ENCODE measurements at regions not wholly inside any gene's neighbourhood (a gene's known extent, or its start where the extent isn't known, plus 50 kb on each side); places are given as distances from the start of the nearest gene placed in this dataset.

DNA sequence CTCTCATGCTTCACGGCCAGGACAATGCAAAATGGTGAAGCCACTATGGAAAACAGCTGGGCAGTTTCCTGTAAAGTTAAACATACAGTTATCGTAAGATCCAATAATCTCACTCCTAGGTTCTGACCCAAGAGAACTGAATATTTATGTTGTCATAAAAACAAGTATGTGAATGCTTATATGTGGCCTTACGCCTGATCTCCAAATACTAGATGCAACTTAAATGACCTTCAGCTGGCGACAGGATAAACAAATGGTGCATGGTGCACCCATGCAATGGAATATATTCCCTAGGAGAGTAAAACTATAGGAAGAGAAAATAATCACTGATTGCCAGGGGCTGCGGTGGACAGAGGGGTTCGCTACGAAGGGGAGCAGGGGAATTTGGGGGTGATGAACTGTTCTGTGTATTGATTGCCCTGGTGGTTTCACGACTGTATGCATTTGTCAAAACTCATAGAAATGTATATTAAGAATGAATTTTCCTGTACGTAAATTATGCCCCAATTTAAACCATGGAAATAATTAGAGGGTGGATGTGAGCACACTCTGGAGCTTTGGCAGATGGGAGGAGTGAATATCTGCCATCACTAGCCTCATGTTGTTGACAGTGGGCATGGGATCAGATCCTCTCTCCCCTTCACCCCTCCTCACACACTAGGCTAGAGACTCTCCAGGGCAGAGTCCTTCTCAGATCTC lies 100.8 kb upstream of the MYCN start:
- DNase-seq (ENCODE audit: extremely low read depth, low read depth), result no peak
- H3K4me3 ChIP-seq (replicated peaks; ENCODE audit: low read depth, low read length), result no peak overlapping the region
- TF ChIP-seq, protein P1, sequence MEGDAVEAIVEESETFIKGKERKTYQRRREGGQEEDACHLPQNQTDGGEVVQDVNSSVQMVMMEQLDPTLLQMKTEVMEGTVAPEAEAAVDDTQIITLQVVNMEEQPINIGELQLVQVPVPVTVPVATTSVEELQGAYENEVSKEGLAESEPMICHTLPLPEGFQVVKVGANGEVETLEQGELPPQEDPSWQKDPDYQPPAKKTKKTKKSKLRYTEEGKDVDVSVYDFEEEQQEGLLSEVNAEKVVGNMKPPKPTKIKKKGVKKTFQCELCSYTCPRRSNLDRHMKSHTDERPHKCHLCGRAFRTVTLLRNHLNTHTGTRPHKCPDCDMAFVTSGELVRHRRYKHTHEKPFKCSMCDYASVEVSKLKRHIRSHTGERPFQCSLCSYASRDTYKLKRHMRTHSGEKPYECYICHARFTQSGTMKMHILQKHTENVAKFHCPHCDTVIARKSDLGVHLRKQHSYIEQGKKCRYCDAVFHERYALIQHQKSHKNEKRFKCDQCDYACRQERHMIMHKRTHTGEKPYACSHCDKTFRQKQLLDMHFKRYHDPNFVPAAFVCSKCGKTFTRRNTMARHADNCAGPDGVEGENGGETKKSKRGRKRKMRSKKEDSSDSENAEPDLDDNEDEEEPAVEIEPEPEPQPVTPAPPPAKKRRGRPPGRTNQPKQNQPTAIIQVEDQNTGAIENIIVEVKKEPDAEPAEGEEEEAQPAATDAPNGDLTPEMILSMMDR (IDR thresholded peaks at IDR 0.05; ENCODE audit: low read depth, low read length, missing control alignments), result no peak

DNA sequence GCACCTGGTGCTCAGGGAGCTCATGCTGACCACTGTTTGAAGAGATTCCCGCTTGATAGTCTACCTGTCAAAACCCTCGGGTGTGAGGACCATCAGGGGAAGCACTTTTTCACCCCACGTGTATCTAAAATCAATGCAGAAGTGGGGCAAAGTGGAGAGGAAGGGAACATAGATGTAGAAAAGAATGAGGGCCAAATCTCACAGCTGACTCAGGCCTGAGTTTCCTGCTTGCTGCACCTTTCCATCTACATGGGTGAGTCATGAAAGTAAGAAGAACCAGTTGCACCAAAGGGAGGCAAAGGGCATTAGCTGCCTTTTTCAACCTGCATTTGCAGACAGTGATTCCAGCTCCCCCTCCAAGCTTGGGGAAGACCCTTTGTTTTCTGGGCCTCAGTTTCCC lies 100.2 kb upstream of the MYCN start:
- DNase-seq (ENCODE audit: extremely low read depth, low read depth), result no peak
- TF ChIP-seq, protein P1 (IDR thresholded peaks at IDR 0.05; ENCODE audit: low read depth, low read length, missing control alignments), result no peak
- no peak overlapping the region for H3K4me3 ChIP-seq (replicated peaks; ENCODE audit: low read depth, low read length)

DNA sequence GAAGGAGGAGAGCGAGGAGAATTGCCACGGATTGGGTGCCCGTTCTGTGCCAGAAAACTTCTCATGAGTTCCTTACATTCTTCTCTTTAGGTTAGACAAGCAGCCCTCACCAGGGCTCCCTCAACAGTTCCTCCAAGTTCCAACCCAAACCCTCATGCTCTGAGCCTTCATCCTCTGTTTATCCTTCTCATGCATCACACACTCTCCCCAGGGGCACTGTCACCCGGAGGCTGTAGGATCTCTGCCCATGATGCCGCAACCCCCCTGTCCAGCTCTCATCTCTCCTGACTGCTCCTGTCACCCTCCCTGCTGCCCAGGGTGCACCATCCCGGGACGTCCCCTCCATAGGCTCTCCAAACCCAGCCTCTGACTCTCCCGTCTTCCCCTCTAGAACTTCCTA lies 99.4 kb upstream of the MYCN start:
- DNase-seq (ENCODE audit: extremely low read depth, low read depth), result no peak
- TF ChIP-seq, protein P1 (IDR thresholded peaks at IDR 0.05; ENCODE audit: low read depth, low read length, missing control alignments), result no peak
- no peak overlapping the region for H3K4me3 ChIP-seq (replicated peaks; ENCODE audit: low read depth, low read length)

DNA sequence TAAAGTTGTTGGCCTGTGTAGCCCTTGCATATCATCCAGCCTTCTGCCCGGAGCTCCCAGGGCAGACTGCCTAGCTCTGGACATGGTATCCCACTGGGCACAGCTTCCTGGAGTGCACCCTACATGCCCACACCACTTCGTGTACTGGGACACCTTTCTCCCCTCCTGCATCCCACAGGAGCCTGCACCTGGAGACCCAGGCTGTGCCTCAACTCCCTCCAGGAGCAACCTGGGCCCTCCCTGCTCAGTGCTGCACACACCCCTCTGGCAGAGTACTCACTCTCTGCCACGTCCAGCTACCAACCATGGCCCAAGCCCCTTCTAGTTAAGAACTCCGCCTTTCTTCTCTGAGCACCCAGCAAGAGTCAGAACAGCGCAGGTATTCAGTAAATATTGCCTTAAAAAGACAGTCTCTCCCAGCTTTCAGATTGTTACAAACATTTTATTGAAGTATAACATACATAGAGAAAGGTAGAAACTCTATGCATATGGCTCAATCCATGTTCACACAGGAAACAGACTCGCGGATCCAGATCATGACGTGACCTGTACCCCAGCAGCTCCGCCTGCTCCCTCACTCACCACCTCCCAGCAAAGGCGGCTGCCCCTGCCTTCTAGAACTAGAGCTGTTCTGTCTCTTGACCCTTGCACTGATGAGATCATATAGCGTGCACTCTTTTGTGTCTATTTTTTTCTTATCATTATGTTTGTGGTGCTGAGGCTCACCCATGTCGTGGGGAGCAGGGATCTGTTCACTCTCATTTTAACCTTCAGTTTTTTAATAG lies 98.4 kb upstream of the MYCN start:
- no peak for DNase-seq (ENCODE audit: extremely low read depth, low read depth)
- TF ChIP-seq, protein P1 (IDR thresholded peaks at IDR 0.05; ENCODE audit: low read depth, low read length, missing control alignments), result no peak

DNA sequence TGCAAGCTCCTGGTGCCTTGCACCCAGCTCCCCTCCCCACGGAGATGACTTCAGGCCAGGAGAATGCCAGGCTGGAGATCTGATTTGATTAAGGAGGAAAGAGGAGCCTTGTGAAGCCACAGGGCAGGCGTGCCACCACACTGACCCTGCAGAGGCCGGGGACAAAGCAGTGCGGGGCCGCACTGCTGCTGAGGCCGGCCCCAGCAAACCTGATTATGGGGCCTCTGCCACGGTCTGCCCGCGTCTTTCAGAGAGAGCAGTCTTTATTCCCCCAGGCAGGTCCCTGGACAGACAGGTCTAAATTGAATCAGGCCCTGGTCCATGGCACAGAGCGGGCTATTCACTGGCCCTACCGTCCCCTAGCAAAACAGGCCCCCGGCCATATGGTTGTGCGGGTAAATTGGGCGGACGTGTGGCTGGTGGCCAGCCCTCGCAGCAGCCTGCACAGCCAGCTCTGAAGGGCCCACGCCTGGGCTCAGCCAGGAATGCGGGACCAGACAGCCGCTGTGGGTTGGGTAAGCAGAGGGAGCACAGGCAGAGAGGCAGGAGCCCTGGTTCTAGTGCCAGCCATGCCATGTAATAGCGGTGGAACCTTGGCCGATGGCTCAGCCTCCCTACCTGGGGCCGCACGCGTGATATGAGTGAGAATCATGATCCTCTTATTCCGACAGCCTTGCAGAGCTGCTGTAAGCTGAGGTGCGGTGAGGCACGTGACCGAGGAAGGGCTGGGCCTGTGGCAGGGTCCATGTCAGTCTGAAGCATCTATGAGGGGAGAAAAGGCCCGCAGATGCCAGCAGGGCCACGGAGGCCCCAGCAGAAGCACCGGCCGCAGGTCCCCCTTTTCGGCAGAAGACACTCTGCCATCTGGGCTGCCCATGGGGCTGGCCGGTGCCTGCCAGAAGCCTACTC lies 97.3 kb upstream of the MYCN start:
- TF ChIP-seq, protein P1 (IDR thresholded peaks at IDR 0.05; ENCODE audit: low read depth, low read length, missing control alignments), result no peak

More for the DNA sequence above, 98.4 kb upstream of the MYCN start:
- no peak overlapping the region for H3K4me3 ChIP-seq (replicated peaks; ENCODE audit: low read depth, low read length)

DNA sequence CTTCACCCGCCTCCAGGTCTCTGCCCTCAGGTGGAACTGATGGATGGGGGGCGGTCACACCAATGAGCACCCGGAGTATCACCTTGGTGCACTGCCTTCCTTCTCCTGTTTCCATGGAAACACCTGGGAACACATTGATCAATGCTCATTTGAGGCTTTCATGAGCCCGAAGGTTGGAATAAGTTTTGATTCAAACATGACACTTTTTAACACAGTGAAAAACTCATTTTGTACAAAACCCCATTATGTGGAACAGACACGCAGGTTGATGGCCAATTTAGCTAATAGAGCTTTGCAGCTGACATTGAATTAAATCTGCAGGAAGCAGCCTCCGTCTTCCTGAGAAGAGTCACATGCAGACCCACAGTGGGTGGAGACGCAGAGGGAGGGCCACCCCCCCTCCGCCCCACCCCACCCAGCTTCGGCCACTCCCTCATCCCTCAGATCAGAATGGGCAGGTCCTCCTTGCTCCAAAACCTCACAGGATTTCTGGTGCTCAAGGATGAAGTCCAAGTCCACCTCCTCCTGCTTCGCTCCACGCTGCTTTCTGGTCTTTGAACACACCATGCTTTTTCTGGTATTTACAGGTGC lies 96.0 kb upstream of the MYCN start:
- no peak overlapping the region for H3K4me3 ChIP-seq (replicated peaks; ENCODE audit: low read depth, low read length)
- TF ChIP-seq, protein P1 (IDR thresholded peaks at IDR 0.05; ENCODE audit: low read depth, low read length, missing control alignments), result no peak
- no peak for DNase-seq (ENCODE audit: extremely low read depth, low read depth)

More for the DNA sequence above, 97.3 kb upstream of the MYCN start:
- no peak for DNase-seq (ENCODE audit: extremely low read depth, low read depth)
- H3K4me3 ChIP-seq (replicated peaks; ENCODE audit: low read depth, low read length), result no peak overlapping the region

Data from HFF-Myc (cell line).